IMR-90 (cell line): ENCODE measurements at regions not wholly inside any gene's neighbourhood (a gene's known extent, or its start where the extent isn't known, plus 50 kb on each side); places are given as distances from the start of the nearest gene placed in this dataset.

Source experiments
- ATAC-seq: fragments of 200-7000 bp; cut with Tn5 transposase; 2 replicates; pipeline ENCODE4 v1.9.1; 2020; ENCODE audit warnings: low read depth, mild to moderate bottlenecking, moderate library complexity
- BruUV-seq: library from RNA; stranded (reverse); fragments of 400-500 nt; replicated peaks from 2 replicates; lab custom pipeline; 2021; lab: Mats Ljungman, UMichigan
- CTCF ChIA-PET: fragments of 300-600 bp; formaldehyde crosslinking; extraction: SDS; loops from one replicate; lab custom pipeline; 2021; ENCODE audit warnings: antibody characterized with exemption; lab: Yijun Ruan, JAX
- POLR2A ChIA-PET: fragments of 300-600 bp; sonication (Branson Sonifier 250); formaldehyde crosslinking; loops from one replicate; lab custom pipeline; 2022; ENCODE audit warnings: antibody characterized with exemption; ENCODE audit not compliant: unreplicated experiment; lab: Charles Lee
- DNase-seq: peaks from one replicate; pipeline ENCODE4 v3.0.0; 2013
- H2AFZ ChIP-seq: replicated peaks from 2 replicates; pipeline ENCODE3; 2013; ENCODE audit warnings: low read length, mild to moderate bottlenecking; ENCODE audit not compliant: poor library complexity
- H2AK5ac ChIP-seq: 2 replicates; pipeline ENCODE4 v1.6.1; 2013; ENCODE audit warnings: low read depth, low read length, inconsistent platforms
- H2AK9ac ChIP-seq: replicated peaks from 2 replicates; pipeline ENCODE3; 2013; ENCODE audit warnings: mild to moderate bottlenecking, low read depth, low read length, moderate library complexity; ENCODE audit not compliant: poor library complexity
- H2BK120ac ChIP-seq: 2 replicates; pipeline ENCODE4 v1.6.1; 2013; ENCODE audit warnings: low read depth, low read length, inconsistent platforms
- H2BK15ac ChIP-seq: 3 replicates; pipeline ENCODE4 v1.6.1; 2013; ENCODE audit warnings: low read depth, low read length, inconsistent platforms
- H2BK20ac ChIP-seq: 2 replicates; pipeline ENCODE4 v1.6.1; 2013; ENCODE audit warnings: low read depth, mild to moderate bottlenecking, inconsistent platforms, low read length, moderate library complexity
- H2BK5ac ChIP-seq: 2 replicates; pipeline ENCODE4 v1.6.1; 2013; ENCODE audit warnings: mild to moderate bottlenecking, low read depth, low read length, inconsistent platforms; ENCODE audit not compliant: poor library complexity, severe bottlenecking
- H3K14ac ChIP-seq: replicated peaks from 2 replicates; pipeline ENCODE4 v1.6.1; 2013; ENCODE audit warnings: low read depth, low read length, inconsistent platforms
- H3K18ac ChIP-seq: 2 replicates; pipeline ENCODE4 v1.6.1; 2013; ENCODE audit warnings: low read depth, low read length, control low read depth
- H3K23ac ChIP-seq: 2 replicates; pipeline ENCODE4 v1.6.1; 2013; ENCODE audit warnings: low read depth, low read length, inconsistent platforms
- H3K27ac ChIP-seq: 2 replicates; pipeline ENCODE4 v1.5.1; 2013; ENCODE audit warnings: mild to moderate bottlenecking, control low read depth, low read length; ENCODE audit not compliant: insufficient read depth
- H3K27me3 ChIP-seq: 2 replicates; pipeline ENCODE4 v1.6.1; 2013; ENCODE audit warnings: low read length; ENCODE audit not compliant: control insufficient read depth, insufficient read depth
- H3K36me3 ChIP-seq: 2 replicates; pipeline ENCODE4 v1.6.1; 2013; ENCODE audit warnings: low read length, mixed read lengths; ENCODE audit not compliant: control insufficient read depth, insufficient read depth
- H3K4ac ChIP-seq: 2 replicates; pipeline ENCODE4 v1.6.1; 2013; ENCODE audit warnings: low read depth, low read length, inconsistent platforms
- H3K4me1 ChIP-seq: 2 replicates; pipeline ENCODE4 v1.6.1; 2013; ENCODE audit warnings: low read length, mixed read lengths; ENCODE audit not compliant: control insufficient read depth, insufficient read depth
- H3K4me2 ChIP-seq: 2 replicates; pipeline ENCODE4 v1.6.1; 2013; ENCODE audit warnings: low read depth, mild to moderate bottlenecking, control low read depth, low read length, moderate library complexity
- H3K4me3 ChIP-seq: 2 replicates; pipeline ENCODE4 v1.5.1; 2013; ENCODE audit warnings: low read depth, mild to moderate bottlenecking, control low read depth, low read length, moderate library complexity; ENCODE audit not compliant: insufficient read depth
- H3K56ac ChIP-seq: 2 replicates; pipeline ENCODE4 v1.6.1; 2013; ENCODE audit warnings: low read length, inconsistent platforms; ENCODE audit not compliant: insufficient read depth; ENCODE audit errors: extremely low read depth
- H3K79me1 ChIP-seq, 2 experiments: 2 replicates each; pipeline ENCODE4 v1.6.1; 2013; ENCODE audit warnings: low read length in 2 of 2, inconsistent platforms in 1 of 2, low read depth in 1 of 2
- H3K9ac ChIP-seq: 2 replicates; pipeline ENCODE4 v1.6.1; 2013; ENCODE audit warnings: low read depth, low read length, control low read depth
- H3K9me1 ChIP-seq: 2 replicates; pipeline ENCODE4 v1.6.1; 2013; ENCODE audit warnings: low read length, inconsistent platforms; ENCODE audit not compliant: insufficient read depth
- H3K9me3 ChIP-seq: 2 replicates; pipeline ENCODE4 v1.6.1; 2013; ENCODE audit warnings: low read length; ENCODE audit not compliant: control insufficient read depth, insufficient read depth
- H4K20me1 ChIP-seq: 2 replicates; pipeline ENCODE4 v1.6.1; 2013; ENCODE audit warnings: low read length, inconsistent platforms; ENCODE audit not compliant: insufficient read depth
- H4K5ac ChIP-seq: 2 replicates; pipeline ENCODE4 v1.6.1; 2013; ENCODE audit warnings: mild to moderate bottlenecking, low read depth, low read length, control low read depth
- H4K8ac ChIP-seq, 2 experiments: 2 replicates each; pipeline ENCODE4 v1.6.1; 2013; ENCODE audit warnings: low read depth in 2 of 2, low read length in 2 of 2, control low read depth in 1 of 2, inconsistent platforms in 1 of 2
- H4K91ac ChIP-seq: 2 replicates; pipeline ENCODE4 v1.6.1; 2013; ENCODE audit warnings: low read depth, low read length, inconsistent platforms; ENCODE audit not compliant: insufficient read depth
- BHLHE40 ChIP-seq: fragments of 150-350 bp; IDR thresholded peaks from 2 replicates; pipeline ENCODE4 v1.6.1; 2016; ENCODE audit warnings: mild to moderate bottlenecking, low read depth, low read length
- CEBPB ChIP-seq: IDR thresholded peaks from 2 replicates; pipeline ENCODE4 v1.6.1; 2012; ENCODE audit warnings: low read depth, low read length, improper control_type of control experiment
- CTCF ChIP-seq: conservative IDR thresholded peaks from 2 replicates; pipeline ENCODE4 v1.5.1; 2012; ENCODE audit warnings: mild to moderate bottlenecking, low read depth, low read length, improper control_type of control experiment
- ELK1 ChIP-seq: fragments of 150-350 bp; IDR thresholded peaks from 2 replicates; pipeline ENCODE4 v1.6.1; 2016; ENCODE audit warnings: low read depth, mild to moderate bottlenecking, low read length, moderate library complexity, borderline replicate concordance
- MAFK ChIP-seq: IDR thresholded peaks from 2 replicates; pipeline ENCODE4 v1.6.1; 2012; ENCODE audit warnings: low read depth, low read length, improper control_type of control experiment
- MAZ ChIP-seq: IDR thresholded peaks from 2 replicates; pipeline ENCODE4 v1.6.1; 2012; ENCODE audit warnings: low read depth, mild to moderate bottlenecking, low read length, improper control_type of control experiment, moderate library complexity, borderline replicate concordance
- MXI1 ChIP-seq: IDR thresholded peaks from 2 replicates; pipeline ENCODE4 v1.6.1; 2012; ENCODE audit warnings: low read depth, mild to moderate bottlenecking, low read length, moderate library complexity, borderline replicate concordance
- NFE2L2 ChIP-seq: fragments of 150-350 bp; IDR thresholded peaks from 2 replicates; pipeline ENCODE4 v1.6.1; 2016; ENCODE audit warnings: low read depth, mild to moderate bottlenecking, low read length
- POLR2A ChIP-seq: IDR thresholded peaks from 2 replicates; pipeline ENCODE4 v1.6.1; 2012; ENCODE audit warnings: mild to moderate bottlenecking, low read depth, low read length
- RAD21 ChIP-seq: IDR thresholded peaks from 2 replicates; pipeline ENCODE4 v1.6.1; 2012; ENCODE audit warnings: low read length, improper control_type of control experiment
- RCOR1 ChIP-seq: IDR thresholded peaks from 2 replicates; pipeline ENCODE4 v1.6.1; 2012; ENCODE audit warnings: mild to moderate bottlenecking, low read length, improper control_type of control experiment; ENCODE audit not compliant: insufficient replicate concordance
- RFX5 ChIP-seq: IDR thresholded peaks from 2 replicates; pipeline ENCODE4 v1.8.0; 2012; ENCODE audit warnings: low read depth, mild to moderate bottlenecking, low read length, moderate library complexity
- SMC3 ChIP-seq: fragments of 150-350 bp; IDR thresholded peaks from 2 replicates; pipeline ENCODE4 v1.6.1; 2016; ENCODE audit warnings: low read depth, mild to moderate bottlenecking, antibody characterized with exemption, low read length, moderate library complexity
- USF2 ChIP-seq: fragments of 150-350 bp; IDR thresholded peaks from 2 replicates; pipeline ENCODE4 v1.6.1; 2017; ENCODE audit warnings: mild to moderate bottlenecking, antibody characterized with exemption, low read length, low read depth
- WGBS, 2 experiments: methylation state at CpG; one replicate each; pipeline versions ENCODE4 v1.1.5 to v1.1.7; 2013; ENCODE audit warnings: missing lambda C conversion rate in 2 of 2; ENCODE audit not compliant: insufficient read length in 1 of 2; ENCODE audit errors: extremely low coverage in 2 of 2; 5-methylcytosine and 5-hydroxymethylcytosine counted together
- dilution Hi-C: fragments of 300-500 bp; cut with HindIII; formaldehyde crosslinking; loops from one replicate; pipeline ENCODE4 v1.14.3; 2018; ENCODE audit warnings: low sequenced_read_pairs; ENCODE audit not compliant: unreplicated experiment
- in situ Hi-C: fragments of 300-500 bp; cut with MboI; formaldehyde crosslinking; loops from 3 replicates; pipeline ENCODE4 v1.14.3; 2019; ENCODE audit warnings: low sequenced_read_pairs, inconsistent platforms, mixed read lengths
- intact Hi-C: fragments of 100-400 bp; cut with micrococcal nuclease; formaldehyde crosslinking; loops from 2 replicates; pipeline ENCODE4 v1.10.0; 2022

GRCh38 chr16:50460538-50461399 lies 87.4 kb upstream of the NKD1 start:
- Histone ChIP-seq H4K20me1 (no peaks in the 10 kb centered on the region), H3K27ac (no peak overlapping the region), H2AK5ac (no peak overlapping the region), H3K79me1 (no peaks in the 10 kb centered on the region), H3K27me3 (peaks cover 20% of the 10 kb centered on the region), H3K4ac (no peak overlapping the region), H3K9ac (no peak overlapping the region), H2AFZ (no peak overlapping the region), H2BK120ac (no peak overlapping the region), H3K9me3 (no peaks in the 10 kb centered on the region), H4K5ac (no peak overlapping the region), H3K56ac (no peak overlapping the region), H2BK5ac (no peak overlapping the region), H2BK20ac (no peak overlapping the region), H4K8ac (no peak overlapping the region), H3K4me3 (no peak overlapping the region), H2BK15ac (no peak overlapping the region), H3K23ac (no peak overlapping the region), H3K4me2 (no peak overlapping the region), H3K18ac (no peak overlapping the region), H3K9me1 (no peaks in the 10 kb centered on the region), H3K36me3 (no peaks in the 10 kb centered on the region), H3K14ac (no peak overlapping the region), H4K91ac (no peak overlapping the region), H3K4me1 (no peaks in the 10 kb centered on the region), H2AK9ac (no peak overlapping the region)
- ChIA-PET CTCF (no interaction called here), POLR2A (no interaction called here)
- ATAC-seq, result no peak
- intact Hi-C loops (no loop called here), in situ Hi-C loops (no loop called here), dilution Hi-C loops (no loop called here)
- WGBS, 2 experiments, result 52% methylated on average over 10 of the region's 16 CpGs; no CpG with 5 or more reads in 1 of the 2 experiments
- DNase-seq, result no peak
- TF ChIP-seq BHLHE40, result no peak
- TF ChIP-seq CEBPB, result no peak
- no peak for TF ChIP-seq MAZ
- TF ChIP-seq RAD21, result no peak
- no peak for TF ChIP-seq POLR2A
- no peak for TF ChIP-seq RFX5
- TF ChIP-seq CTCF, result no peak
- no peak for TF ChIP-seq MXI1
- no peak for TF ChIP-seq SMC3
- no peak for TF ChIP-seq RCOR1
- no peak for TF ChIP-seq MAFK
- no peak for TF ChIP-seq ELK1
- no peak for TF ChIP-seq USF2
- TF ChIP-seq NFE2L2, result no peak
- no TSS peak for BruUV-seq
